A204.1 (cell line): ENCODE measurements at regions not wholly inside any gene's neighbourhood (a gene's known extent, or its start where the extent isn't known, plus 50 kb on each side); places are given as distances from the start of the nearest gene placed in this dataset.

Experiments
- FAIRE-seq: peaks from 2 replicates; lab custom pipeline; 2012; peaks lifted over from hg19 to GRCh38; lab: Jason Lieb, UNC

DNA sequence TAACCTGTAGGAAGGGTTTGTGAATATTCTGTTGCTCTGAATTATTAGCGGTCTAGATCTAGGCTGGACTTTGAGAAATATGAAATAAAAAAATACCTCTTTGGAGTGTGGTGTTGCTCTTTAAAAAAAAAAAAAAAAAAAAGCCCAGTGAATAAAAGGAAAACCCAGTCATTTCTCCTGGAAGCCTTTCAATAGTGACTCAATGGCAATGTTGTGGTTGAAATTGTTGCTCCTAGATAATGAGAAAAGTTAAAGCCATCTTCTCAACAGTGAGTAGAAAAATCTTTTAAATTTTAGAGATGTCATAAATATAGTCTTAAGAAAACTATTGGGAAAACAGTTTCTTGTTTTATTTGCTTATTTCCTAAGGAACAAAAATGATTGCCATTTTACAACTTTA lies 135.3 kb downstream of the RFC3 start:
- no peak for FAIRE-seq

DNA sequence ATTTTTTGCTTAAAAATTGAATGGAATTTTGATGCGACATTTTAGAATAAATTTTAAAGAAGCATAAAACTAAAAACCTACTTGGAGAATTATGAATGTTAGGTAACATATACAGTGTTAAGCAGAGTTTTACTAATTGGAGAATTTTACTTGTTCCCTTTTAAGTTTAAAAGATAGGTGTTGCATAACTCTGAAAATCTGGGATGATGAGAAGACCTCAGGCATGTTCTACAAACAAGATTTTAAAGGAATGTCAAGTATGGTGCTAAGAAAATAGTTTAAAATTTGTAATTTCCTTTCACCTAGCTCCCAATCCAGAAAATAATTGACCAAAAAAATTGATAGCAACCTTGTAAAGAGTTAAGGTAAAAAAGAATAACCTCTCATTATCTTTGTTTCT lies 135.8 kb downstream of the RFC3 start:
- no peak for FAIRE-seq

- FAIRE-seq: no peak
These were observed 138.4 kb downstream of the RFC3 start for GRCh38 chr13:33956346-33956745.

GRCh38 chr13:33957497-33957905 lies 139.6 kb downstream of the RFC3 start:
- FAIRE-seq: no peak

GRCh38 chr13:33958964-33959363 lies 141.0 kb downstream of the RFC3 start:
- FAIRE-seq: no peak

GRCh38 chr13:33963134-33963533 lies 145.2 kb downstream of the RFC3 start:
- FAIRE-seq: no peak

GRCh38 chr13:33963895-33964294 lies 145.9 kb downstream of the RFC3 start:
- FAIRE-seq: no peak

DNA sequence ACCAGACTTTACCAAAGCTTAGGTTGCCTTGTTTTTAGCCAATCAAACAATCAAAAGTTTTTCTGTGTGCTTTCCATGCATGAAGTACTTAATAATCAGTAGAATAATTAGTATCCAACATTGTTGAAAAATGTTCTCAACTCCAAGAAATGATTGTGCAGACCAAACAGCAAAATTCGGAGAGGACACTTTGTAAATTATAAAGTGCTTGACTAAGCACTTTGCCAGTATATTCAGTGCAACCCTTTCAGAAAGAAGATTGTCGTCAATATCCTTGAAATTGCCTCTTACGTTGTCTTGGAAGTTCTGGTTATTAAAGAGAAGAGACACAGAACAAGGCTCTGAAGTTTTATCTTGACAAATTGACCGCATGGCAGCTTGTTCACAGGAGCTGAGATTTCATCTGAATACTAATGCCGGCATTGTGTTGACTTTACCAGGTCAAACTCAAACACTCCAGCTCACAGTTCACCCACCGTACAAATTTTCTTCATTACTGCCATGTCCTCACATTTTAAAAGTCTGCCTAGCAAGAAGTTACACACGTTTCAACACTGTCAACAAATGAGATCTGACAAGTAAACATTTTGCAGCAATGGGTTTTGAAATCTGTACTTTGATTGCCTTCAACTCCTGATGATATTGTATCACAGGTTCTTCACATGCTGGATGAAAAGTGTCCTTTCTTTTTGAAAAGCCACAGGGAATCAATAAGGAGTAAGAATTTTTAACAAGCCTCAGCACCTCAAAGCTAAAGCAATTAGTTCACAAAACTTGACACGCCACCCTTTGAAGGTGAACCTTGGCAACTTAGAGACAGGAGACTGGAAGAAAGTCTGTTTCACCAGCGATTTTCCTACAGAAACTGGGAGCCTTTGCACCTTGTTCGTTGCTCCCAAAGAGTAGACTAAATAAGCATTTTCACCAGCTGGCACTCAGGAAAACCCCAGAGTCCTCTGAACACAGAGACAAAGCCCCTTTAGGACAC lies 150.9 kb downstream of the RFC3 start:
- no peak for FAIRE-seq

DNA sequence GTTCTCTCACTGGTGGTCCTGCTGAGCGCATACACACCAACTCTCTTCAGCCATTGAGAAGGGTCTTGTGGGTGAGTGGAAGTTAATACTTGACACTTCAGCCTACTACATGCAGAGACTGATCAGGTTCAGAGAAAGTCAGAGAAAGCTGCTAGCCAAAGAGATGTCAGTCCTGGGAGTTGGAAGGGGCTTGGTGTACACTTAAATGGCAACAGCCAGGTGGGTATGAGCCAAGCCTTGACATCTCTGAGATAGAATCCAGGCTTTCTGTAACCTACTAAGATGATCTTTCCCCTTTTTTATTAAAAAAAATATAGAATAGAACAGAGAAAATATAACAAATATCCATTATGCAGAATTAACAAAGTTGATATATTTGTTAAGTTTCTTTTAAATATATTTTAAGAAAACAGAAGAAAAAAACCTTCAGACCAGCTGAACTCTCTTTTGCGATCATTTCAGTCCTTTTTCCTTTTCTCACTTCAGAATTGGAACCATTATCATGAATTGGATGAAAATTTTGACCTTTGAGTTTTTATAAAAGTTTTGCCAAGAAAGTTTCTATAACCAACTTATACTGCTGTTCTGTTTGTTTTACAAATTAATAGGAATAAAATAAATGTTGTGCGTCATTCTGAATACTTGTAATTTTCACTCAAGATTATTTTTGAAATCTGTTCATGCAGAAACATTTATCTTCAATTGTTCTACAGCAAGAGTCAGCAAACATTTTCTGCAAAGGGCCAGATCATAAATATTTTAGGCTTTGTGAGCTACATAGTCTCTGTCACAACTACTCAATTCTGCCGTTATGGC lies 153.0 kb downstream of the RFC3 start:
- FAIRE-seq: no peak

DNA sequence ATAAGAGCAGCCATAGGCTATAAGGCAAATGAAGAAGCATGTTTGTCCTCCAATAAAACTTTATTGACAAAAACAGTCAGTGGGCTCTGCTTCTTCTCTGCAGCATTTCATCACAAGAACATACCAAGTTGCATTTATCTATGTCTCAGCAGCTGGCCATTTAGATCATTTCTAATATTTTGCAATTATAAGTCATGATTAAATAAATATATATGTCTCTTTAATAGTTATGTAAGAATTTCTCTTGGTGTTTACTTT lies 153.5 kb downstream of the RFC3 start:
- no peak for FAIRE-seq

GRCh38 chr13:33973194-33973593 lies 155.2 kb downstream of the RFC3 start:
- no peak for FAIRE-seq

DNA sequence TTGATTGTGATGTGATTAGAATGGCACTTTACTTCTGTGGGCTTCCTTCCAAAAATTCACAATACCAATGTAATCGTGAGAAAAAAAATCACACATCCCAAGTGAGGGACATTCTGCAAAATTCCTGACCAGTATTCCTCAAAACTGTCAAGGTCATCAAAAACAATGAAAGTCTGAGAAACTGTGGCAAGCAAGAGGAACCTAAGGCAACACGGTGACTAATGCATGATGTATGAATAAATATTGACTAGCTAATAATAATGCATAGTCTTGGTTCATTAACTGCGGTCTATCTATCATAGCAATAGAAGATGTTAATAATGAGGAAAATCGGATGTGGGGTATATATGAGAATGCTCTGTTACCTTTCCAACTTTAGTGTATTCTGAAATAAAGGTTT lies 159.0 kb downstream of the RFC3 start:
- no peak for FAIRE-seq

DNA sequence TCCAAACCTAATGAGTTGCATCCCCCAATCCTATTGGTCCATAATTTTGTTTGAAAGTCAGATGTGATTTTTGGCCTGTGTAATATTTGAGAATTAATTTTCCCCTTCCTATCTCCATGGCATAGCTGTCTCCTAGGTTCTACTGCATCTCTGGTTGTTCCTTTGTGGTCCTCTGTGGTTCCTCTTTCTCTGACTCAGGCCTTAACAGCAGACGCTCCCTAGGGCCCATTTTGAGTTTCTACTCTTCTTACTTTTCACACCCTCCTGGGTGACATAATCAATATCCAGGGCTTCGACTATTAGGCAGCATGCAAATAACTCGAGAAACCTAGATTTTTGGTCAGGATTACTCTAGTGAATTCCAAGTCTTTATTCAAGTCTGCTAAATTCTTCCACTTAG lies 160.7 kb downstream of the RFC3 start:
- no peak for FAIRE-seq

DNA sequence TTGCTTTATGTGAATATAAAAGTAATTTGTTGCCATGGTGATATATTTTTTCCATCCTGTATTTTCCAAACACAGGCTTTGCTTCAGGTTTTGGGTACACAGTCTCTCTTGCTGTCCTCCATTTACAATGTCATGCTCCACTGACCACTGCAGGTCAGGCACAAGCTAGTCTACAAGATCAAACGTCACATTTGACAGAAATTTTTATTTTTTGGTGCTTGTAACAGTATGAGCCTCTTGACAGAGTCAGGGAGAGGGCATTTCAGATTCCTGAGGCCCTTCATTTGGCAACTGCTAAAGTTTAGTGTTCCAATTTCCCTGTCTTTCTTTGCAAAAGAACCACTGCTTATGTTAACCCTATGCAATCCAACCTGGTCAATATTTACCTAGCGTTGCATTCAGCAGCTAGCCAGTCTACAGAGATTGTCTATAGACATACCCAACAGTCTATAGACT lies 175.0 kb downstream of the RFC3 start:
- FAIRE-seq: no peak

DNA sequence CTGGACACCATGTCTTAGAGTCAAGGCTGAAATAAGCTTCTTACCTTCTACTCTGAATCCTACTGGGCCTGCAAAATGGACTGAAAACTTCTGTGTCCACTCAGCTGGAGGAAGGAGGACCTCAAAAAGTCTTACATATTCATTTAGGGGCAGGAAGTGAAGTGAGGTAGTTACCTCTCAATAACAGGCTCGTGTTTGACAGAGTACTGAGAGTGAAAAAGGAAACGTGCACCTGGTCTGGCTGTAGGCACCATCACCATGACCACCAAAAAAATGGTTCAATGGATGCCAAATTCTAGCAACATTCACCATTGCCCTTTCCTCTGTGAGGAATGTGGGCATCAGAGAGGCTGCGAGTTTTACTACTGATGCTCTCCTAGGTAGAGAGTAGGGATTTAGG lies 176.2 kb downstream of the RFC3 start:
- no peak for FAIRE-seq

DNA sequence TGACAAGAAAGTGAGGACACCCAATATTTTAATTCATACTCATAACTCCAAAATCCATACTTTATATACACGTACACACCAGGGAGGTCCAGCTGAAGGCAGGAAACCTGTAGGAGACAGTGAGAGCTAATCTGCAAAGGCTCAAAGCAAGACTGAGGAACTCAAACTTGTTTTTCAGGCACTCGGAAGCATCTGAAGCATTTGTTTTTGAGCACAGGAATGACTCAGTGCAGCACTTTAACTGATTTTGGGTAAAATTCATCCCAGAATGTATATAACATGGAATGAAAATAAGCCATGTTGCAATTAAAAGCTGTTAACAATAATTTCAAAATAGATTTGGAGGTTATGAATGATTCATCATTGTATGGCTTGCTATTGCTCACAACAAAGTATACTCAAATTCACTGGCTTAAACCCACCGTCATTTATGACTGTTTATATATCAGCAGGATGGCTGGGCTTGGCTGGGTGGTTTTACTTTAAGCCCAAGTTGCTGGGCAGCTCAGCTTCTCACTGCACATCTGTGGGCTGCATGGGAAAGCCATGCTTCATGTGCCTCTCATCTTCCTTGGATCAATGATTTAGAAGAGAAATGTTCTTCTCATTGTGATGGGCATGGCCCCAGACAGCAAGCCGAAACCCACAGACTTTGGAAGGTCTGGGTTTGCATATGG lies 177.0 kb downstream of the RFC3 start:
- no peak for FAIRE-seq

DNA sequence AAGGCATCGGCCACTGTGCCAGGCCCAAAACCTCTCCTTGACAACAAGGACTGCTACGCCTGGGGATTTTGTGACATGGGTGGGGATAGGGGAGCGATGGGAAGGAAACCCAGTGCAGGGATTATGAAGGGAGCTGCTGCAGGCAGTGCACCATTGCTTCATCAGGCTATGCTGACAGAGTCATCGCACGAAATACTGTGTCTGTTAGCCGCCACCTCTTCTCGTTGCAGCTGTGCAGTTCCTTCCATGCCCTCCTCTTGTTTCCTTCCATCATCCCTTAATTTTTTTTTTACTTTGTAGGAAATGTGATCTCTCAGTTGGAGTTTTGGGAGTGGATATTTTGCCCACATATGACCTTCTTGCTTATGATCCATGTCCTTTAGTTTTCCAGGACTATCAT lies 178.7 kb downstream of the RFC3 start:
- no peak for FAIRE-seq

DNA sequence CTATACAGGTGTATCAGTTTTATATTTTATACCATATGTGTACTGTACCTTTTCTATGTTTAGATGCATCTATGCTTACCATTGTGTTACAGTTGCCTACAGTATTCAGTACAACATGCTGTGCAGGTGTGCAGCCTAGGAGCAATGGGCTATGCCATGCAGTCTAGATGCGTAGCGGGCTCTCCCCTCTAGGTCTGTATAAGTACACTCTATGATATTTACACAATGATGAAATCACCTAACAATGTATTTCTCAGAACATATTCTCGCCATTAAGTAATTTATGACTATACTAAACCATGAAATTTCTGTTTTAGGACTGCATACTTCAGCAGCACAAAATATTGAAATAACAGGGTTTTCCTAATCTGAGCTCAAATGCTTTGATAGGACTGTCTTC lies 179.6 kb downstream of the RFC3 start:
- no peak for FAIRE-seq

- FAIRE-seq: no peak
These were observed 182.1 kb downstream of the RFC3 start for GRCh38 chr13:33999811-34000605.

GRCh38 chr13:34000955-34001354 lies 183.0 kb downstream of the RFC3 start:
- FAIRE-seq: no peak

- FAIRE-seq: no peak
These were observed 183.4 kb downstream of the RFC3 start for GRCh38 chr13:34001389-34001788.

- FAIRE-seq: no peak
These were observed 184.2 kb downstream of the RFC3 start for GRCh38 chr13:34002141-34002540.
